Esophagus muscularis mucosa (tissue), 4 donors: ENCODE measurements at regions not wholly inside any gene's neighbourhood (a gene's known extent, or its start where the extent isn't known, plus 50 kb on each side); places are given as distances from the start of the nearest gene placed in this dataset.

Experiments
- DNase-seq: peaks from one replicate; pipeline ENCODE4 v3.0.0-alpha.2; 2017; ENCODE audit errors: extremely low spot score
- H3K27ac ChIP-seq, 4 donors: fragments of 200-600 bp; sonication (generic); replicated peaks in 1 of 4; 1 replicate in 3 of 4; 2 replicates in 1 of 4; pipeline ENCODE4 v1.5.1; 2016 to 2019; ENCODE audit warnings: mild to moderate bottlenecking in 1 of 4
- H3K27me3 ChIP-seq, 4 donors: fragments of 200-600 bp; sonication (generic); one replicate each; pipeline versions ENCODE4 v1.5.1 to v1.6.0; 2016 to 2019
- H3K36me3 ChIP-seq, 4 donors: fragments of 200-600 bp; sonication (generic); one replicate each; pipeline ENCODE4 v1.5.1; 2016 to 2019
- H3K4me1 ChIP-seq, 4 donors: fragments of 200-600 bp; sonication (generic); one replicate each; pipeline ENCODE4 v1.5.1; 2016 to 2019
- H3K4me3 ChIP-seq, 4 donors: fragments of 200-600 bp; sonication (generic); 1 replicate in 2 of 4; 2 replicates in 2 of 4; pipeline ENCODE4 v1.5.1; 2016 to 2019; ENCODE audit warnings: mild to moderate bottlenecking in 4 of 4, moderate library complexity in 1 of 4
- H3K9me3 ChIP-seq, 4 donors: fragments of 200-600 bp; sonication (generic); 1 replicate in 3 of 4; 2 replicates in 1 of 4; pipeline ENCODE4 v1.5.1; 2016 to 2019
- EP300 ChIP-seq: sonication (generic); formaldehyde crosslinking; IDR thresholded peaks from one replicate; pipeline ENCODE4 v1.6.1; 2017; ENCODE audit warnings: antibody characterized with exemption
- POLR2A ChIP-seq: fragments of 450-650 bp; IDR thresholded peaks from one replicate; pipeline ENCODE4 v1.6.1; 2017; ENCODE audit warnings: antibody characterized with exemption, moderate library complexity, mild to moderate bottlenecking, low read depth
- POLR2AphosphoS5 ChIP-seq, 2 donors: sonication (generic); formaldehyde crosslinking; IDR thresholded peaks; one replicate each; pipeline ENCODE4 v1.6.1; 2017; ENCODE audit warnings: antibody characterized with exemption in 2 of 2
- WGBS: methylation state at CpG from one replicate; pipeline ENCODE4 v1.1.5; 2018; 5-methylcytosine and 5-hydroxymethylcytosine counted together
- intact Hi-C: fragments of 100-400 bp; cut with DNase I; formaldehyde crosslinking; loops from one replicate; pipeline ENCODE4 v1.15.1; 2023
- TF ChIP-seq, protein P1 (sequence below), 3 experiments: fragments of 200-600 bp in 2 of 3; fragments of 450-650 bp in 1 of 3; sonication (generic) in 2 of 3; IDR thresholded peaks; one replicate each; pipeline ENCODE4 v1.5.1; 2017 to 2019; ENCODE audit warnings: antibody characterized with exemption in 3 of 3, mild to moderate bottlenecking in 2 of 3, moderate library complexity in 1 of 3

DNA sequence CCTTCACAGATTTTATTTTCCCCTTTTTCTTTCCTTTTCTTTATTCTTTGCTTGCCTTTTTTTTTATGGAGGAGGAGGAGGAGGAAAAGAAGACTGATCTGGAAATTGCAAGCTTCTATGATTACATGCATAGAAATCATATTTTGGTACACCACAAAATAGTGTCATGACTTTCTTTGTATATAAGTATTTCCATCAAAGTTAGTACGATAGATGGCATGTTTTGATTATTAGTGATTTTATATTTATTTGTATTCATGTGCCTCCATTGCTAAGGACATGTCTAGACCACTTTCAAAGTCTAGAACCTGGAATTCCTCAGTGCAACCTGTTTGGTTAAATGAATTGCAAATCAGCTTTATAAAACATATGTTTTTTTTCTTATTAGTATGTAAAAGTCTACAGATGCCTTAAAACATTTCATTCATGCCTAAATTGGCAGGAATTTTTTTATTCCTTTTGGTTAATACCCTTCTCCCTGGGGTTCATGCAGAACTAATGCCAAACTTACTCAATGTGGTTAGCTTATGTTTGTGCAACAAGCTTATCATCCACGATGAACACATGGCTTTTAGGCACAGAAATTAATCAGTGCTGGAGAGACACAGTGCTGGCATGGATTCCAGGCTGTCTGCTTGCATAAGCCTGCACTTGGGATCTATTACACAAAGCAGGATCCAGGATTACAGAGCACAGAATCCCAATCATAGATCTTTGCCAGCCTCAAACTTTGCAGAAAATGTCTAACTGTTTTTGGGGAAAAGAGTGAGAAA, 213.1 kb downstream of the CHRM2 start:
- no peak overlapping the region for H3K27ac ChIP-seq
- DNase-seq: no peak
- TF ChIP-seq POLR2AphosphoS5 (IDR thresholded peaks at IDR 0.05): peak; percentile 38 to 62
- no peak for TF ChIP-seq POLR2A

DNA sequence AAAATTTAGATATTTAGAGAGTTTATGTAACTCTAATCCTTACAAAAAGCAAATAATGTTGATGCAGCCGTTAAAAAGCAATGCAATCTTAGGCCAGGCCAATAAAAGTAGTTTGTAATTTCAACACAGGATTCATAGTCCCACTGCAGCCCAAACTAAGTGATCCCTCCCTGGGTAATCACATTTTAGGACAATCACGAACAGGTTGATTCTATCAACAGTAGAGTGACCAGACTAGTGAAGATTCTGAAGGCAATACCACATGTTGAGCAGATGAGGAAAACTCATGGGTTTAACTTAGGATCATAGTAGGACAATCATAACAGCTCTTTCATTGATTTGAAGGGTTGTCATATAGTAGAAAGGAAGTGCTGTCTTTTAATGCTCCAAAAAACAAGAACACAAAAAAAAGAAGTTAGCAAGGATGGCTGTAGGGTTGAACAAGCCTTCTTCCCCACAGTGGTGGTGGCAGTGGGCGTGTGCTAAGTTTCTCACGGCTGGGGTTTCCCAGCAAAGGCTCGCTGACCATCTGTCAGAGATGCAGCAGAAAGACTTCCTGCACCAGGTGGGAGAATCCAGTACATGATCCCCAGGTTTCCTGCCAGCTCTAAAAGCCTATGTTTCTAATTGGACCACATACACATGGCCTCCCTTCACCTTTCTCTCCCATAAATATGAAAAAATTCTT, 212.2 kb downstream of the CHRM2 start:
- H3K4me3 ChIP-seq: no peak overlapping the region
- no peaks in the 10 kb centered on the region for H3K36me3 ChIP-seq
- DNase-seq: no peak
- H3K4me1 ChIP-seq: peaks cover 19 to 23% (median 21%) of the 10 kb centered on the region in 4 donors
- peak overlapping the region in 1 of 4 donors; percentile 20 for H3K27ac ChIP-seq
- no peaks in the 10 kb centered on the region for H3K9me3 ChIP-seq
- intact Hi-C loops: no loop called here
- H3K27me3 ChIP-seq: no peaks in the 10 kb centered on the region
- 75% methylated on average over 5 of the region's 5 CpGs for WGBS
- TF ChIP-seq, protein P1, sequence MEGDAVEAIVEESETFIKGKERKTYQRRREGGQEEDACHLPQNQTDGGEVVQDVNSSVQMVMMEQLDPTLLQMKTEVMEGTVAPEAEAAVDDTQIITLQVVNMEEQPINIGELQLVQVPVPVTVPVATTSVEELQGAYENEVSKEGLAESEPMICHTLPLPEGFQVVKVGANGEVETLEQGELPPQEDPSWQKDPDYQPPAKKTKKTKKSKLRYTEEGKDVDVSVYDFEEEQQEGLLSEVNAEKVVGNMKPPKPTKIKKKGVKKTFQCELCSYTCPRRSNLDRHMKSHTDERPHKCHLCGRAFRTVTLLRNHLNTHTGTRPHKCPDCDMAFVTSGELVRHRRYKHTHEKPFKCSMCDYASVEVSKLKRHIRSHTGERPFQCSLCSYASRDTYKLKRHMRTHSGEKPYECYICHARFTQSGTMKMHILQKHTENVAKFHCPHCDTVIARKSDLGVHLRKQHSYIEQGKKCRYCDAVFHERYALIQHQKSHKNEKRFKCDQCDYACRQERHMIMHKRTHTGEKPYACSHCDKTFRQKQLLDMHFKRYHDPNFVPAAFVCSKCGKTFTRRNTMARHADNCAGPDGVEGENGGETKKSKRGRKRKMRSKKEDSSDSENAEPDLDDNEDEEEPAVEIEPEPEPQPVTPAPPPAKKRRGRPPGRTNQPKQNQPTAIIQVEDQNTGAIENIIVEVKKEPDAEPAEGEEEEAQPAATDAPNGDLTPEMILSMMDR (IDR thresholded peaks at IDR 0.05): no peak
- peak in 1 of 2 donors; percentile 14 for TF ChIP-seq POLR2AphosphoS5 (IDR thresholded peaks at IDR 0.05)

More for the DNA sequence above, 213.1 kb downstream of the CHRM2 start:
- no peak overlapping the region for H3K4me3 ChIP-seq
- peaks cover 19 to 23% (median 21%) of the 10 kb centered on the region in 4 donors for H3K4me1 ChIP-seq
- H3K9me3 ChIP-seq: no peaks in the 10 kb centered on the region
- no peaks in the 10 kb centered on the region for H3K36me3 ChIP-seq
- 46% methylated on average over 2 of the region's 2 CpGs for WGBS
- intact Hi-C loops: no loop called here
- no peaks in the 10 kb centered on the region for H3K27me3 ChIP-seq

DNA sequence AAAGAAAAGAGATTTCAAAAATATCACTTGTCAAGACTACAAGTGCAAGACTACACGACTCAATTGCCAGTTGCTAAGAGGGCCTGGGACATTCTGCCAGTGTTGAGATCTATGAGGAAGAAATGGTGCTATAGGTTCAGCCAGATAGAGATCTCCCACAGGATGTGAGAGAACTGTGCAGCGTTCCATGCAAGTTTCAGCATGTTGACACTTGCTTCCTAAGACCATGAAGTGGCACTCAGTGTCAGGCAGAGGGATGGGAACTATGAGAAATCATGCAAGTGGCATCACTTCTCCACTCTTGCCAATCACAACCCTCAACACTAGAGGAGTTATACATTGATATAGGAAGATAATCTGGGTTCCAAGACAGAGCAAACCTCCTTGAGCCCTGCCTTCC, 210.3 kb downstream of the CHRM2 start:
- 71% methylated on average over 2 of the region's 2 CpGs for WGBS
- no peak overlapping the region for H3K27ac ChIP-seq
- DNase-seq: no peak
- no peaks in the 10 kb centered on the region for H3K36me3 ChIP-seq
- H3K4me3 ChIP-seq: no peak overlapping the region
- intact Hi-C loops: no loop called here
- H3K9me3 ChIP-seq: no peaks in the 10 kb centered on the region
- H3K27me3 ChIP-seq: no peaks in the 10 kb centered on the region
- no peak for TF ChIP-seq EP300
- TF ChIP-seq, protein P1 (IDR thresholded peaks at IDR 0.05): no peak
- no peak for TF ChIP-seq POLR2A
- H3K4me1 ChIP-seq: peaks cover 13 to 21% (median 18%) of the 10 kb centered on the region in 4 donors

DNA sequence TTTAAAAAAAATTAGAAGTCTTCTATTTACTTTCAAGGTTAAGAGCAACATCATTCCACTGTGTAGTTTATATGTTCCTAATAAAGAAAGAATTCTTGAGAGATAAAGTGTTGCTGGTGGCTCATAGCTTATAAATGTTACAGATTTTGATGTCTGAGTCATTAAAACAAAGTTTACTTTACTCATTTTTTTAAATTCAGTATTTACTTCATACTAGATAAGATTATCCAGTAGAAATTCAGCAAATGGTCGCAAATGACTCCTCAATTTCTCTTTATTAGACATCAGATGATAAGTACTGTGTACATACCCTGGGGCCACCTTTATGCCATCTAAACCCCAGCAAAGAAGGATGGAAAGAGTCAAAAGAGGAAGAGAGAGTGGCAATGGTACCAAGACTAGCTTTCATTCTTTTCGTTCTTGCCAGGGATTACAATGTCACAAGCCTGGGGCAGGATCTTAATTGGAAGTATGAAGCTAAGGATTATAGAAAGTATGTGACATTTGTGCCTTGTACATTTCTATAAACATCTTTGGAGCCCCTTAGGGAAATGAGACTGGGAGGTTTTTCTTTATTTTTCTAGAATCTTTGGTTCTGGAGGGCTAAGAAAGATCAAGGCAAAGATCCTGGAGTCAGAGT, 206.1 kb downstream of the CHRM2 start:
- DNase-seq: no peak
- H3K9me3 ChIP-seq: no peaks in the 10 kb centered on the region
- no peak overlapping the region for H3K4me3 ChIP-seq
- intact Hi-C loops: no loop called here
- H3K36me3 ChIP-seq: no peaks in the 10 kb centered on the region
- H3K4me1 ChIP-seq: peaks cover 0 to 10% (median 3%) of the 10 kb centered on the region in 4 donors
- H3K27me3 ChIP-seq: no peaks in the 10 kb centered on the region
- no peak for TF ChIP-seq POLR2AphosphoS5 (IDR thresholded peaks at IDR 0.05)
- no peak for TF ChIP-seq EP300
- no peak for TF ChIP-seq POLR2A
- TF ChIP-seq, protein P1 (IDR thresholded peaks at IDR 0.05): no peak
- WGBS: 76% methylated on average over 2 of the region's 2 CpGs
- no peak overlapping the region for H3K27ac ChIP-seq

DNA sequence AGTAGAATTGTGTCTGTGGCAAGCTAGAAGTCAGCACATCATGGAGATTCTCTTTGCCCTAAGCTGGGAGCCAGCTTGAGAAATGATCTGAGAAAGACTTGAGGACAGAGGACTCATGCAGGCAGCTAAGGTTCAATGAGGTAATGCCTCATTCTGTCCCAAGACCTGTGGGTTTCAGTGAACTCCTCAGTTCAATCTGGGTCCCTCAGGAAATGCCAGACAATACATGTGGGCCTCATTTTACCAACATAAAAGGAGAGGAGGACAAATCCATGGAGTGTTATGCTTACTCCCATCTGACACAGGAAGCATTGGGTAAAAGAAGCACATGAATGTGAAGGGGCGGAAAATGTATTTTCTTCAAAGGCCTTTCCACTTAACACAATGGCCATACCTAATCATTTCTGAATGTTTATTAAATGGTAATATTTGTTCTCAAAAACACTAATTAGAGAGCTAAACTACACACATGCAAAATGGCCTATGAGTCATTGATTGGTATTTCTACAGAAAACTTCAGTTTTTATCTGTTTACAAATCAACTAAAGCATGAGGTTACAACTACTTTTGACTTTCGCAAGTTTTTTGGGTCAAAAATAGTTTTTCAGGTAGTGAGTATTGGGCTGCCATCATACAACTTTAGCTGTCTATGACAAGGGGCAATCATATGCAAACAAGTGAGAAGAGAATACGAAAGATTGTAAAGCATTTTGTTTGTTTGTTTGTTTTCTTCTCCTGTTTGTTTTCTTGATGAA, 205.3 kb downstream of the CHRM2 start:
- intact Hi-C loops: no loop called here
- H3K36me3 ChIP-seq: no peaks in the 10 kb centered on the region
- H3K4me1 ChIP-seq: peaks cover 0 to 10% (median 3%) of the 10 kb centered on the region in 4 donors
- no peak for DNase-seq
- no peak overlapping the region for H3K4me3 ChIP-seq
- TF ChIP-seq, protein P1 (IDR thresholded peaks at IDR 0.05): no peak
- TF ChIP-seq POLR2A (no peak), EP300 (no peak), POLR2AphosphoS5 (IDR thresholded peaks at IDR 0.05) (no peak)
- H3K27me3 ChIP-seq: no peaks in the 10 kb centered on the region
- H3K9me3 ChIP-seq: no peaks in the 10 kb centered on the region
- no peak overlapping the region for H3K27ac ChIP-seq
- WGBS: 97% methylated on average over 3 of the region's 3 CpGs
